ENCODE measurements at regions not wholly inside any gene's neighbourhood (a gene's known extent, or its start where the extent isn't known, plus 50 kb on each side); places are given as distances from the start of the nearest gene placed in this dataset.
"Not testable (repeated sequence)": the region's sequence is repeated elsewhere in the genome, so short reads cannot be mapped to it uniquely, and the experiment has no call there.

DNA sequence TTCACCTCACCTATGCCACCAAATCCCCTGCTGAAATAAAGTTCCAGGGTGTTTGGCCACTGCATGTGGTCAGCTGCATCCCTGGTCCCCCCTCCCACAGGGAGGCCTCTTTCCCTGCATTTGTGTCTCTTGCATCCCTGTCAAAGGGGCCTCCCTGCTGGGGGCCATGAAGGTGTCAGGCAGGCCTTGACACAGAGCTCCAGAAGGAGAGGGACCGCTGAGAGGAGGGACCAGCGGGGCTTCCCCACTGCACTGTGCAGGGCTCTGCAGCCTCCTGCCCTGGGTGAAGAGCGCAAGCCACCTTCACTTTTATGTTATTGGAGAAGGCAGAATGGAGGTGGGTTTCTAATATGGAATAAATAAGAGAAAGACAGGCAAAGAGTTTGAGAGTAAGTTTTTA is 230.2 kb downstream of the ANKRD30B start:
- no peak overlapping the region for H3K27ac ChIP-seq
- TF ChIP-seq ZFX (IDR thresholded peaks at IDR 0.05; ENCODE audit: borderline replicate concordance), result no peak
- TF ChIP-seq, protein P1, sequence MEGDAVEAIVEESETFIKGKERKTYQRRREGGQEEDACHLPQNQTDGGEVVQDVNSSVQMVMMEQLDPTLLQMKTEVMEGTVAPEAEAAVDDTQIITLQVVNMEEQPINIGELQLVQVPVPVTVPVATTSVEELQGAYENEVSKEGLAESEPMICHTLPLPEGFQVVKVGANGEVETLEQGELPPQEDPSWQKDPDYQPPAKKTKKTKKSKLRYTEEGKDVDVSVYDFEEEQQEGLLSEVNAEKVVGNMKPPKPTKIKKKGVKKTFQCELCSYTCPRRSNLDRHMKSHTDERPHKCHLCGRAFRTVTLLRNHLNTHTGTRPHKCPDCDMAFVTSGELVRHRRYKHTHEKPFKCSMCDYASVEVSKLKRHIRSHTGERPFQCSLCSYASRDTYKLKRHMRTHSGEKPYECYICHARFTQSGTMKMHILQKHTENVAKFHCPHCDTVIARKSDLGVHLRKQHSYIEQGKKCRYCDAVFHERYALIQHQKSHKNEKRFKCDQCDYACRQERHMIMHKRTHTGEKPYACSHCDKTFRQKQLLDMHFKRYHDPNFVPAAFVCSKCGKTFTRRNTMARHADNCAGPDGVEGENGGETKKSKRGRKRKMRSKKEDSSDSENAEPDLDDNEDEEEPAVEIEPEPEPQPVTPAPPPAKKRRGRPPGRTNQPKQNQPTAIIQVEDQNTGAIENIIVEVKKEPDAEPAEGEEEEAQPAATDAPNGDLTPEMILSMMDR (IDR thresholded peaks at IDR 0.05), result no peak

GRCh38 chr18:14978962-14979535 is 231.1 kb downstream of the ANKRD30B start:
- H3K27ac ChIP-seq, result no peak overlapping the region
- no peak for TF ChIP-seq ZFX (IDR thresholded peaks at IDR 0.05; ENCODE audit: borderline replicate concordance)
- TF ChIP-seq, protein P1 (IDR thresholded peaks at IDR 0.05), result peak; percentile 62

DNA sequence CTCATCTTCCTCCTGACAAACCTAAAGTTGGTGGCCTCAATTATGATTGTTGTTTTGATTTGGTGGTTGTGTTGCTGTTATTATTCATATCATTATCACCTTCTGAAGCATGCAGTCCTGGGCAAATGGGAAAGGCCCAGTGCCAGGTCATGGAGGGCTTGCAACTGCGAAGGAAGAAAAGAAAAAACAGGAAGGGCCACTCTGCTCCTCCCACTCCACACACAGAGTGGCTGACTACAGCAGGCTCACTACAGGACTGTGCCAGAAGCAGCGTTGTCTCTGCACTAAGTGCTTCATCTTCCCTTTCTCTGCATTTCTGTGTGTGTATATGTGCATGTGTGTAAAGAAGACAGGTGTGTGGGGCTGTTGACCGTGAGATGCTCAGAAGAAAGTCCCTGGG is 231.9 kb downstream of the ANKRD30B start:
- H3K27ac ChIP-seq, result no peak overlapping the region
- TF ChIP-seq ZFX (IDR thresholded peaks at IDR 0.05; ENCODE audit: borderline replicate concordance), result no peak
- TF ChIP-seq, protein P1 (IDR thresholded peaks at IDR 0.05), result no peak

- H3K27ac ChIP-seq, result not testable (repeated sequence)
Measured at GRCh38 chr18:14984531-14984930, 236.6 kb downstream of the ANKRD30B start.

GRCh38 chr18:14985291-14986013 is 237.5 kb downstream of the ANKRD30B start:
- not testable (repeated sequence) for H3K27ac ChIP-seq

DNA sequence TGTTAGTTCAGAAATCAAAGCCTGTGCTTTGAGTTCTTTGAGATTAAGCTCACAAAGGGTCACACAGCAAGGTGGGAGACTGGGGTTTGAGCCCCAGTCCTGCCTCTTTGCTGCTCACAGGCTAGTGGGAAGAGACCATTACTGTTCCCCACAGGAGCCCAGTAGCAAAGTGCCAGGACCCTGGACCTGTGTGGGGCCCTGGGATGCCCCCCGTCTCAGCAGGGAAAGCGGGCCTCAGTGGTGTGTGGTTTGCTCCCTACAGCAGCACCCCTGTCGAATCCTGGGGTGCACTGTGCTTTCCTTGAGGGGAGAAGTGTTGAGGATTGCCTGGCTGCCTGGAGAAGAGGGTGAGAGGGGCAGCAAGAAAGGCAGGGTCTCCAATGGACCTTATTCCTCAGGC is 239.4 kb downstream of the ANKRD30B start:
- not testable (repeated sequence) for H3K27ac ChIP-seq

GRCh38 chr18:14987960-14988710 is 240.2 kb downstream of the ANKRD30B start:
- not testable (repeated sequence) for H3K27ac ChIP-seq

DNA sequence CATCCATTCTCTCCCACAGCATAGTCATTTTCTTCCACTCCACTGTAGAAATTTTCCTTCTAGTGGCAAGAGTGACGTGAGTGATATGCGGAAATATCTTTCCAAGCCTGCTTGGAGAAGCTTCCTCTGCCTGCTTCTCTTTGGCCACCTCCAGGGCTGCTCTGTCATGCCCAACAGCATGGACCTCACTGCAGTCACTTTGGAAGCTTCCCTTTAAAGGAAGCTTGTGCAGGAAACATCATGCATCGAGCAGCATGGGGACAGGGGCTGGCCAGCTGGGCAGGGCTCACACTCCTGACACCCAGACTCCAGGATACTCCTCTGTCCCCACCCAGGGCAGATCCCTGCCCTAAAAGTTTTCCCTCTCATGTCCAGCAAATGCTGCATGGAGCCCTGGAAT is 241.6 kb downstream of the ANKRD30B start:
- H3K27ac ChIP-seq, result not testable (repeated sequence)

GRCh38 chr18:14991934-14992445 is 244.0 kb downstream of the ANKRD30B start:
- TF ChIP-seq, protein P1 (IDR thresholded peaks at IDR 0.05), result peak; percentile 26
- not testable (repeated sequence) for H3K27ac ChIP-seq

- H3K27ac ChIP-seq, result not testable (repeated sequence)
Measured at GRCh38 chr18:14992758-14993157, 244.8 kb downstream of the ANKRD30B start.

GRCh38 chr18:14995023-14995422 is 247.1 kb downstream of the ANKRD30B start:
- H3K27ac ChIP-seq, result not testable (repeated sequence)
